ENCODE measurements at regions not wholly inside any gene's neighbourhood (a gene's known extent, or its start where the extent isn't known, plus 50 kb on each side); places are given as distances from the start of the nearest gene placed in this dataset.

- Histone ChIP-seq H3K14ac (ENCODE audit: insufficient read length) (no peak overlapping the region), H3K9me3 (ENCODE audit: insufficient read depth in 2 of 2, low read depth in 1 of 2, low read length in 1 of 2) (peaks cover 0 to 7% of the 10 kb centered on the region in 2 experiments; a peak in 1 of 4 replicates), H3K56ac (replicated peaks; ENCODE audit: insufficient read length, low read depth, low read length) (no peak overlapping the region), H4K20me1 (replicated peaks in 1 of 2; ENCODE audit: control insufficient read depth in 1 of 2, insufficient read depth in 2 of 2, low read length in 2 of 2) (no peaks in the 10 kb centered on the region), H3K4me1 (replicated peaks in 1 of 4; ENCODE audit: control insufficient read depth in 3 of 4, insufficient read depth in 4 of 4, low read length in 3 of 4) (no peaks in the 10 kb centered on the region), H4K91ac (replicated peaks; ENCODE audit: insufficient read length, low read length) (no peak overlapping the region), H3K4me2 (ENCODE audit: insufficient read depth in 1 of 2, low read depth in 2 of 2, low read length in 2 of 2) (no peak overlapping the region), H2BK120ac (replicated peaks; ENCODE audit: low read depth, low read length) (no peak overlapping the region), H2AFZ (ENCODE audit: low read length) (no peak overlapping the region), H4K8ac (ENCODE audit: extremely low read depth, insufficient read depth, low read length) (no peak overlapping the region), H3K36me3 (ENCODE audit: control insufficient read depth in 2 of 4, insufficient read depth in 4 of 4, low read length in 3 of 4) (no peaks in the 10 kb centered on the region), H4K5ac (ENCODE audit: insufficient read length, low read depth, low read length) (no peak overlapping the region), H2BK12ac (ENCODE audit: low read depth, low read length) (no peak overlapping the region), H2BK20ac (ENCODE audit: low read length) (no peak overlapping the region), H3K23ac (ENCODE audit: insufficient read length) (no peak overlapping the region), H2AK5ac (ENCODE audit: low read depth, low read length) (no peak overlapping the region), H3K79me1 (ENCODE audit: low read depth, low read length) (no peaks in the 10 kb centered on the region), H3K18ac (ENCODE audit: extremely low read depth, low read length) (no peak overlapping the region), H3K27ac (ENCODE audit: low read depth, low read length) (no peak overlapping the region), H3K4me3 (ENCODE audit: extremely low read depth in 1 of 4, insufficient read depth in 2 of 4, low read depth in 3 of 4, low read length in 4 of 4) (no peak overlapping the region), H3K9ac (replicated peaks in 1 of 4; ENCODE audit: extremely low read depth in 1 of 4, low read depth in 3 of 4, low read length in 3 of 4) (no peak overlapping the region), H3K23me2 (ENCODE audit: low read depth, low read length) (no peaks in the 10 kb centered on the region), H2BK5ac (ENCODE audit: low read depth, low read length) (no peak overlapping the region), H2BK15ac (ENCODE audit: low read length) (no peak overlapping the region), H3K4ac (replicated peaks; ENCODE audit: insufficient read length, low read depth, low read length) (no peak overlapping the region), H3K27me3 (replicated peaks in 1 of 4; ENCODE audit: control insufficient read depth in 3 of 4, extremely low read depth in 1 of 4, insufficient read depth in 3 of 4, low read length in 3 of 4) (no peaks in the 10 kb centered on the region), H3K79me2 (ENCODE audit: control insufficient read depth in 1 of 2, insufficient read depth in 2 of 2, low read length in 2 of 2) (no peaks in the 10 kb centered on the region)
- ChIA-PET POLR2A (ENCODE audit: partially characterized antibody) (interaction anchor here (0.5 kb wide), 1 partner anchor 13 kb away, joined by 3 read pairs; no protein-coding TSS in a partner anchor), CTCF (ENCODE audit: partially characterized antibody) (interaction anchor here (0.6 kb wide), 1 partner anchor 636 kb away, joined by 3 read pairs; no protein-coding TSS in a partner anchor)
- 92% methylated on average over 1 of the region's 1 CpG; no CpG with 5 or more reads in 1 of the 2 experiments for WGBS, 2 experiments (ENCODE audit: extremely low coverage in 1 of 2, insufficient coverage in 1 of 2, insufficient read length in 1 of 2, insufficient replicate concordance in 2 of 2, low coverage in 1 of 2, low lambda C conversion rate in 2 of 2, missing lambda C conversion rate in 1 of 2)
- DNase-seq (ENCODE audit: low read depth in 1 of 2, low spot score in 2 of 2), result no peak
- FAIRE-seq, result no peak
- TF ChIP-seq YY1 (IDR thresholded peaks at IDR 0.05; ENCODE audit: low read depth, low read length) (no peak), SIRT6 (IDR thresholded peaks at IDR 0.05; ENCODE audit: low read length) (no peak), CTCF (IDR thresholded peaks at IDR 0.05; ENCODE audit: control extremely low read depth in 1 of 3, insufficient read depth in 1 of 3, low read depth in 1 of 3, low read length in 3 of 3) (no peak), NRF1 (IDR thresholded peaks at IDR 0.05; ENCODE audit: low read depth, low read length) (no peak), SP4 (IDR thresholded peaks at IDR 0.05; ENCODE audit: low read length) (no peak), BRCA1 (IDR thresholded peaks at IDR 0.05; ENCODE audit: low read depth, low read length) (no peak), RXRA (IDR thresholded peaks at IDR 0.05; ENCODE audit: insufficient read depth, low read depth, low read length) (no peak), NANOG (IDR thresholded peaks at IDR 0.05; ENCODE audit: insufficient read depth, low read depth, low read length, poor library complexity, severe bottlenecking) (no peak), RNF2 (IDR thresholded peaks at IDR 0.05; ENCODE audit: borderline replicate concordance, low read depth, low read length, missing control alignments, poor library complexity, severe bottlenecking) (no peak)
Measured at GRCh38 chr5:58286741-58287140, 173.1 kb downstream of the PLK2 start.

All from H1 (cell line).